22Rv1 (cell line): ENCODE measurements at regions not wholly inside any gene's neighbourhood (a gene's known extent, or its start where the extent isn't known, plus 50 kb on each side); places are given as distances from the start of the nearest gene placed in this dataset.

Experiments used
- H3K27ac ChIP-seq: fragments of 450-650 bp; 2 replicates; pipeline ENCODE4 v1.5.1; 2017
- CTCF ChIP-seq: fragments of 450-650 bp; IDR thresholded peaks from 2 replicates; pipeline ENCODE4 v1.5.1; 2017; ENCODE audit warnings: mild to moderate bottlenecking
- ZFX ChIP-seq: fragments of 450-650 bp; IDR thresholded peaks from 2 replicates; pipeline ENCODE4 v1.6.1; 2017; ENCODE audit warnings: antibody characterized with exemption, borderline replicate concordance

- TF ChIP-seq CTCF (no peak), ZFX (no peak)
- H3K27ac ChIP-seq: no peak overlapping the region
These were observed 124.4 kb upstream of the NMUR2 start for GRCh38 chr5:152529440-152529839.

- no peak overlapping the region for H3K27ac ChIP-seq
- TF ChIP-seq CTCF (peak; percentile 58), ZFX (no peak)
These were observed 127.6 kb upstream of the NMUR2 start for GRCh38 chr5:152532714-152533113.

GRCh38 chr5:152534641-152535040 lies 129.6 kb upstream of the NMUR2 start:
- H3K27ac ChIP-seq: no peak overlapping the region
- TF ChIP-seq ZFX (no peak), CTCF (no peak)

- no peak for TF ChIP-seq ZFX
- no peak for TF ChIP-seq CTCF
- no peak overlapping the region for H3K27ac ChIP-seq
These were observed 137.7 kb upstream of the NMUR2 start for GRCh38 chr5:152542741-152543140.

GRCh38 chr5:152546493-152546892 lies 141.4 kb upstream of the NMUR2 start:
- no peak for TF ChIP-seq CTCF
- no peak for TF ChIP-seq ZFX

GRCh38 chr5:152547202-152547601 lies 142.1 kb upstream of the NMUR2 start:
- no peak overlapping the region for H3K27ac ChIP-seq
- TF ChIP-seq ZFX (no peak), CTCF (no peak)

More at GRCh38 chr5:152546493-152546892, 141.4 kb upstream of the NMUR2 start:
- no peak overlapping the region for H3K27ac ChIP-seq

- no peak overlapping the region for H3K27ac ChIP-seq
- TF ChIP-seq ZFX: no peak
- TF ChIP-seq CTCF: no peak
These were observed 144.6 kb upstream of the NMUR2 start for GRCh38 chr5:152549709-152550108.
